HEK293 (cell line): ENCODE measurements at regions not wholly inside any gene's neighbourhood (a gene's known extent, or its start where the extent isn't known, plus 50 kb on each side); places are given as distances from the start of the nearest gene placed in this dataset.

Source experiments
- BCL11B ChIP-seq: fragments of 450-650 bp; formaldehyde crosslinking; IDR thresholded peaks from 2 replicates; pipeline ENCODE4 v1.5.1; 2016; ENCODE audit warnings: low read depth, missing biosample characterization, missing genetic modification characterization
- ZBTB10 ChIP-seq: fragments of 450-650 bp; formaldehyde crosslinking; IDR thresholded peaks from 2 replicates; pipeline ENCODE4 v1.5.1; 2016; ENCODE audit warnings: missing biosample characterization, missing genetic modification characterization
- ZBTB11 ChIP-seq: fragments of 450-650 bp; formaldehyde crosslinking; conservative IDR thresholded peaks from 2 replicates; pipeline ENCODE4 v1.5.1; 2016; ENCODE audit warnings: low read depth, missing biosample characterization, missing genetic modification characterization
- ZBTB17 ChIP-seq: fragments of 450-650 bp; formaldehyde crosslinking; IDR thresholded peaks from 2 replicates; pipeline ENCODE4 v1.5.1; 2016; ENCODE audit warnings: missing biosample characterization, missing genetic modification characterization
- ZFP3 ChIP-seq: fragments of 450-650 bp; formaldehyde crosslinking; IDR thresholded peaks from 2 replicates; pipeline ENCODE4 v1.5.1; 2016; ENCODE audit warnings: low read depth, missing biosample characterization, missing genetic modification characterization
- ZNF10 ChIP-seq: fragments of 450-650 bp; formaldehyde crosslinking; IDR thresholded peaks from 2 replicates; pipeline ENCODE4 v1.5.1; 2017; ENCODE audit warnings: missing biosample characterization, missing genetic modification characterization
- ZNF138 ChIP-seq: fragments of 450-650 bp; formaldehyde crosslinking; IDR thresholded peaks from 2 replicates; pipeline ENCODE4 v1.5.1; 2016; ENCODE audit warnings: missing biosample characterization, missing genetic modification characterization, borderline replicate concordance
- ZNF571 ChIP-seq: fragments of 450-650 bp; formaldehyde crosslinking; IDR thresholded peaks from 2 replicates; pipeline ENCODE4 v1.5.0; 2017; ENCODE audit warnings: missing biosample characterization, missing genetic modification characterization
- ZNF629 ChIP-seq: fragments of 450-650 bp; formaldehyde crosslinking; IDR thresholded peaks from 2 replicates; pipeline ENCODE4 v1.5.1; 2017; ENCODE audit warnings: missing biosample characterization, missing genetic modification characterization
- ZNF645 ChIP-seq: fragments of 450-650 bp; formaldehyde crosslinking; IDR thresholded peaks from 2 replicates; pipeline ENCODE4; 2016; ENCODE audit warnings: missing biosample characterization, missing genetic modification characterization
- ZNF776 ChIP-seq: fragments of 450-650 bp; formaldehyde crosslinking; IDR thresholded peaks from 2 replicates; pipeline ENCODE4 v1.5.0; 2017; ENCODE audit warnings: missing biosample characterization, missing genetic modification characterization, borderline replicate concordance
- TF ChIP-seq, protein P1 (sequence below): fragments of 450-650 bp; formaldehyde crosslinking; IDR thresholded peaks from 2 replicates; pipeline ENCODE4 v1.5.1; 2016; ENCODE audit warnings: missing biosample characterization, missing genetic modification characterization
- TF ChIP-seq, protein P2 (sequence below): fragments of 450-650 bp; formaldehyde crosslinking; IDR thresholded peaks from 2 replicates; pipeline ENCODE4 v1.5.1; 2016; ENCODE audit warnings: missing biosample characterization, missing genetic modification characterization
- TF ChIP-seq, protein P3 (sequence below): IDR thresholded peaks from 2 replicates; pipeline ENCODE4 v1.6.1; 2011; ENCODE audit warnings: mild to moderate bottlenecking, low read depth, low read length, borderline replicate concordance

DNA sequence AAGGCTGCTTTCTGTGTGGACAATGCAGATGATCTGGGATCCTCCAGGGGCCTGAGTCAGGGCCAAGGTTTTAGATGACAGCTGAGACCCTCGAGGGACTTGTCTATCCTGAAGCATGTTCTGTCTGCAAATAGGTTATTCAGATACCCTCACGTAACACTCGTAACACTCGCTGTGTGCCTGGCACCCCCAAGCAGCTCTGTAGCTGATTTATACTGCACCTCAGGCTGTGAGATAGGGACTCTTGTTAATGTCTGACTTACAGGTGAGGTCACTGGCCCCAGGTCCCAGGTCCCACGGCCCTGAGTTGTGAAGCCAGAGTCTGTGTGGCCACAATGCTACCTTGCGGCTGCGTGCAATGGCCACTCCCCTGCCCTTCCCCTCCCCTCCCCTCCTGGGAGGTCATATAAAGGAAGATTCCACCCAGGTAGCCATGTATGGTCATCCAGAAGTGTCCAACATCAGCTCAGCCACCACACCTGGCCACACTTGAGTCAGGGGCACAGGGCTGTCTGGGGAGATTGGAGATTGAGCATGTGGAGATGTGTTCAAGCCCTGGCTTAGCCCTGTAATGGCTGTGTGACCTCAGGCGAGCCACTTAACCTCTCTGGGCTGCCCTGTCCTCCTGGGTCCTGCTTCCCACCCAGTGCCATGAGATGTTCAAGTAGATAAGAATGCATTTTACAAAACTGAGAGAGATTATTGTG, 687.7 kb downstream of the MATN1 start:
- TF ChIP-seq ZNF10 (tag by site-specific recombination), result no peak
- TF ChIP-seq ZBTB10 (tag by site-specific recombination), result no peak
- TF ChIP-seq, protein P1, sequence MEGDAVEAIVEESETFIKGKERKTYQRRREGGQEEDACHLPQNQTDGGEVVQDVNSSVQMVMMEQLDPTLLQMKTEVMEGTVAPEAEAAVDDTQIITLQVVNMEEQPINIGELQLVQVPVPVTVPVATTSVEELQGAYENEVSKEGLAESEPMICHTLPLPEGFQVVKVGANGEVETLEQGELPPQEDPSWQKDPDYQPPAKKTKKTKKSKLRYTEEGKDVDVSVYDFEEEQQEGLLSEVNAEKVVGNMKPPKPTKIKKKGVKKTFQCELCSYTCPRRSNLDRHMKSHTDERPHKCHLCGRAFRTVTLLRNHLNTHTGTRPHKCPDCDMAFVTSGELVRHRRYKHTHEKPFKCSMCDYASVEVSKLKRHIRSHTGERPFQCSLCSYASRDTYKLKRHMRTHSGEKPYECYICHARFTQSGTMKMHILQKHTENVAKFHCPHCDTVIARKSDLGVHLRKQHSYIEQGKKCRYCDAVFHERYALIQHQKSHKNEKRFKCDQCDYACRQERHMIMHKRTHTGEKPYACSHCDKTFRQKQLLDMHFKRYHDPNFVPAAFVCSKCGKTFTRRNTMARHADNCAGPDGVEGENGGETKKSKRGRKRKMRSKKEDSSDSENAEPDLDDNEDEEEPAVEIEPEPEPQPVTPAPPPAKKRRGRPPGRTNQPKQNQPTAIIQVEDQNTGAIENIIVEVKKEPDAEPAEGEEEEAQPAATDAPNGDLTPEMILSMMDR (tag by site-specific recombination), result no peak
- TF ChIP-seq, protein P2, sequence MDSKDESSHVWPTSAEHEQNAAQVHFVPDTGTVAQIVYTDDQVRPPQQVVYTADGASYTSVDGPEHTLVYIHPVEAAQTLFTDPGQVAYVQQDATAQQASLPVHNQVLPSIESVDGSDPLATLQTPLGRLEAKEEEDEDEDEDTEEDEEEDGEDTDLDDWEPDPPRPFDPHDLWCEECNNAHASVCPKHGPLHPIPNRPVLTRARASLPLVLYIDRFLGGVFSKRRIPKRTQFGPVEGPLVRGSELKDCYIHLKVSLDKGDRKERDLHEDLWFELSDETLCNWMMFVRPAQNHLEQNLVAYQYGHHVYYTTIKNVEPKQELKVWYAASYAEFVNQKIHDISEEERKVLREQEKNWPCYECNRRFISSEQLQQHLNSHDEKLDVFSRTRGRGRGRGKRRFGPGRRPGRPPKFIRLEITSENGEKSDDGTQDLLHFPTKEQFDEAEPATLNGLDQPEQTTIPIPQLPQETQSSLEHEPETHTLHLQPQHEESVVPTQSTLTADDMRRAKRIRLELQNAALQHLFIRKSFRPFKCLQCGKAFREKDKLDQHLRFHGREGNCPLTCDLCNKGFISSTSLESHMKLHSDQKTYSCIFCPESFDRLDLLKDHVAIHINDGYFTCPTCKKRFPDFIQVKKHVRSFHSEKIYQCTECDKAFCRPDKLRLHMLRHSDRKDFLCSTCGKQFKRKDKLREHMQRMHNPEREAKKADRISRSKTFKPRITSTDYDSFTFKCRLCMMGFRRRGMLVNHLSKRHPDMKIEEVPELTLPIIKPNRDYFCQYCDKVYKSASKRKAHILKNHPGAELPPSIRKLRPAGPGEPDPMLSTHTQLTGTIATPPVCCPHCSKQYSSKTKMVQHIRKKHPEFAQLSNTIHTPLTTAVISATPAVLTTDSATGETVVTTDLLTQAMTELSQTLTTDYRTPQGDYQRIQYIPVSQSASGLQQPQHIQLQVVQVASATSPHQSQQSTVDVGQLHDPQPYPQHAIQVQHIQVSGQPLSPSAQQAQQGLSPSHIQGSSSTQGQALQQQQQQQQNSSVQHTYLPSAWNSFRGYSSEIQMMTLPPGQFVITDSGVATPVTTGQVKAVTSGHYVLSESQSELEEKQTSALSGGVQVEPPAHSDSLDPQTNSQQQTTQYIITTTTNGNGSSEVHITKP (tag by site-specific recombination), result no peak
- TF ChIP-seq ZFP3 (tag by site-specific recombination), result no peak
- TF ChIP-seq ZNF629 (tag by site-specific recombination), result no peak
- TF ChIP-seq ZBTB17 (tag by site-specific recombination), result no peak
- no peak for TF ChIP-seq ZNF571 (tag by site-specific recombination)
- TF ChIP-seq ZBTB11 (tag by site-specific recombination), result no peak
- no peak for TF ChIP-seq ZNF776 (tag by site-specific recombination)
- no peak for TF ChIP-seq ZNF138
- TF ChIP-seq ZNF645 (tag by site-specific recombination), result no peak
- TF ChIP-seq, protein P3, sequence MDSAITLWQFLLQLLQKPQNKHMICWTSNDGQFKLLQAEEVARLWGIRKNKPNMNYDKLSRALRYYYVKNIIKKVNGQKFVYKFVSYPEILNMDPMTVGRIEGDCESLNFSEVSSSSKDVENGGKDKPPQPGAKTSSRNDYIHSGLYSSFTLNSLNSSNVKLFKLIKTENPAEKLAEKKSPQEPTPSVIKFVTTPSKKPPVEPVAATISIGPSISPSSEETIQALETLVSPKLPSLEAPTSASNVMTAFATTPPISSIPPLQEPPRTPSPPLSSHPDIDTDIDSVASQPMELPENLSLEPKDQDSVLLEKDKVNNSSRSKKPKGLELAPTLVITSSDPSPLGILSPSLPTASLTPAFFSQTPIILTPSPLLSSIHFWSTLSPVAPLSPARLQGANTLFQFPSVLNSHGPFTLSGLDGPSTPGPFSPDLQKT, result no peak
- no peak for TF ChIP-seq BCL11B
